Effector CD8-positive, alpha-beta T cell (primary cell): ENCODE measurements at regions not wholly inside any gene's neighbourhood (a gene's known extent, or its start where the extent isn't known, plus 50 kb on each side); places are given as distances from the start of the nearest gene placed in this dataset.
"Not testable (repeated sequence)": the region's sequence is repeated elsewhere in the genome, so short reads cannot be mapped to it uniquely, and the experiment has no call there.

Experiments used
- DNase-seq: peaks from one replicate; lab custom pipeline; 2025; lab: John Stamatoyannopoulos, UW

DNA sequence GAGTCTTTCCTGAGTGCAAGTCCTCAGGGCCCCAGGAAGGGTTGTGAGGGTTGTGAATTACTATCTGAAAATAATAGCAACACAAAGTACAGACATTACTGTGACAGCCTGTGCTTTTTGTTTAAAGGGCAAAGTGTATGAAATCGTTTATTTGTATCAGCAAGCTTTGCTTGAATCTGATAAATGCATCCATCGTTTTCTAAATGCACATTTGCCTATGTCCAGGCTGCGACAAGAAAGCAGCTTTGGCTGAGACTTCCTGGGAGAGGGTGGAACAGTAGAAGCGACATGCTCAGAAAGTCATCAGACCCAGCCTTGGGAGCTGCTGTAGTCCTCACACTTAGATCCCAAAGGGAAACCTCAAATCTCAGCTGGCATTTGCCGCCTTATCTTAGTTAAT lies 524.2 kb upstream of the SALL3 start:
- DNase-seq, result no peak

DNA sequence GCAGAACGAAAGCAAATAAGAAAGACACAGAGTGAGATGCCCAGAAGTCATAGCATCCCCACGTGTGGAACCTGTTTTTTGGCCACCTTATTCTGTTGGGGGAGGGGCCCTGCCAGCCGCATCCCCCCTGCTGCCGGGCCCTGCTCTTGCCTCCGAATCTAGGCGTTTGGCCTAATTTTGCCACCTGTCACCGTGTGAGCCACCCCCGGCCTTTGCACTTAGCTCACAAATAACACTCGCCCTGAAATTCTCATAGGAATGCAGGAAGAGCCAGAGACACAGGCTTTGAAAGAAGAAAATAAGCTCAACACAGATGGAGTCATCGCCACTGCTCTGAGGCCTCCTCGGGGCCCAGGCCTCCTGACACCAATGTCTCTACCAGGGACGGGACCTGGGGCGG lies 522.6 kb upstream of the SALL3 start:
- DNase-seq, result no peak

DNA sequence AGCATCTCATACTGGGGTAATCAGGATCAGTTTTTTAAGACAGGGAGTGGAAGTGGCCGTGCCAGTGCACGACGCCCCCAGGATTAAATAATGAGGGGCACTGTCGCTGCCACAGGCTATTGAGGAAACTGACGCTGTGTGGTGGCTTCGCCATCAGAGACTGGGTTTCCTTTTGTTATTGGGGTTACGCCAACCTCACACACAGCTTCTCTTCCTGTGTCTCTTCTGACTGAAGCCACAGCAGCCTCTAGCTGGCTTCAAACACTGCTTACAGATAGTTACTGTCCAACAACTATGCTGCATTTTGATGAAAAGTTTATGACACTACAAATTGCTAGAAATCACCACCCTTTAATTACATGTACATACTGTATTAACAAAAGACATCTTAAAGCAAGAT lies 521.9 kb upstream of the SALL3 start:
- no peak for DNase-seq

DNA sequence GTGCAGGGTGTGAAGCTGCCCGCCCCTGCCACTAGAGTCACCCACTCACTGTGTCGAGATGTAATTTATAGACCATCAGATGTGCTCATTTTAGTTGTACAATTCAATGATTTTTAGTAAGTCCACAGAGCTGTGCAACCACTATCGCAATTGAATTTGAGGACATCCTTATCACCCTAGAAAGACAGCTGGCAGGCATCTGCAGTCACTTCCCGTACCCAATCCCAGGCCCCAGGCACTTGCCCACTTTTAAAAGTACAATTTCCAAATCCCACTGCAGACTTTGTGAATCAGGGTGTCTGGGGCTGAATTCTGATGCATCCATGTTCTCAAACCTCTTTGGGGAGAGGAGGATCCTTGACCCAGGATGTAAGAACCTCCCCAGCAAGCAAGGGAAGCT lies 521.3 kb upstream of the SALL3 start:
- no peak for DNase-seq

DNA sequence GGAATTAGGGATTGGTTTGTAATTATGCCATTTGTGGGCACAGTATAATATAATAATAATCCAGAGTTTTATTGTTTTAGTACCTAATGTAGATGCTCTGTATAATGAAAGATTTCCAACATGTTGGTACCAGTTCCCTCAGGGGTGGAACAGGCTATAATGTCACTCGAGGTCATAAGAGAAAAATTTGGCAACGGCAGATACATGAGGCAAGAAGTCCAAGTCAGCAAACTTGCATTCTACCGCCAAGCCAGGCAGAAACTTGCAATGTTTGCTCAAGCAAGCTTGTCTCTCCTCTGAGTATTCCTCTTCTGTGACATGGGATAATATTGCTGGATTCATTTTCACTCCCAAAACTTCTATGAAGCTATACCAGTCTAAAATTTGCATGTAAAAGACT lies 520.0 kb upstream of the SALL3 start:
- DNase-seq, result no peak

DNA sequence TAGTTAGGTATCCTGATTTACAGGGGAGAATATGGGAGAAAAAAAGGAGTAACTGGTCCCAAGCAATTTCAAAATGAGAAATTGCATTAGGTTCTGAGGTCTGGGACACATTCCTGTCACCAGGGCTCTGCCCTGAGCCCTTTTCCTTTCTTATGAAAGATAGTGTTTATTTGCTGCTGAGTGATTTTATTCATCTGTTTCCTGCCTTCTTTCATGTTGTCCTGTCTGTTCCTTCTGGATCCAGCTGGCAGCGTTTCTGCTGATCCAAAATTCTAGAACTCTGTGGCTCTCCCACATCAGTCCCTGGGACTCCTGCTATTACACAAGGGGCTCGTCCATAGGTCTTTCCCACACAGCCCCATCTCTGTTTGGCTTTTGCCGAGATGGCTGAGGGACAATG lies 519.1 kb upstream of the SALL3 start:
- DNase-seq, result no peak

DNA sequence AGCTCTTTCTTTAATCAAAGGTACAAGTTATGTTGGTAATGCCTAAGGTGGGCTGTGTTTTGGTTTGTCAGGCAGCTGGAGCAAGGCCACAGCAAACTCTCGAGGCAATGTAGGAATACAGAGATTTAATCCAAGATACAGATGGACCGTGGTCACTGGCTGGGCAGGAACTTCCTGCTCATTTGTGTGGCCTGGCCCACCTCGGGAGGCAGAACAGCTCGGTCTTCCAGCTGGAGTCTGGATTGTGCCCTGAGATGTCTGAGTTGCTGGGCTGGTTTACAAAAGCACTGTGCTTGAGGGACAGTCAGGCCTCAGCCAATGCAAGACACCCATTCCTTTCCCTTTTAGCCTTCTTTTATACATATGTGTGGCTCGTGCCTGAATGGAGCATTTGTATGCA lies 506.1 kb upstream of the SALL3 start:
- no peak for DNase-seq

DNA sequence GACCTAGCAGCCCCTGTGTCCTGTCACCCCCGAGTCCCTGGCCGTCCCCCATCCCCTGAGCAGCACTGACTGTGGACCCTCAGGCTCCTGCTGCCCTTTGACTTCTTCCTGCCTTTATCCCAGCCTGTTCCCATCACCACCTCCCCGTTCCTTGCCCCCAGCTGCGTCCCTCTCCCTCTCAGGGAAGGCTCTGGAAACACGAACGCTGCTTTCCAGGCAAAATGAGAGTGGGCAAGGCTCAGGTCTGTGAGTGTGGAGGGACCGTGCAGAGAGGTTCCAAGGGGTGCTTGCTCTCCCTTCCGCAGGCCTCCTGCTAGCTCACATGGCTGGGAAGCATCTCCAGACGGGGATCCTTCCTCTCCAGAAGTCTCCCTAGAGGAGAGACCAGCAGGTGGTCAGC lies 501.8 kb upstream of the SALL3 start:
- DNase-seq, result no peak

DNA sequence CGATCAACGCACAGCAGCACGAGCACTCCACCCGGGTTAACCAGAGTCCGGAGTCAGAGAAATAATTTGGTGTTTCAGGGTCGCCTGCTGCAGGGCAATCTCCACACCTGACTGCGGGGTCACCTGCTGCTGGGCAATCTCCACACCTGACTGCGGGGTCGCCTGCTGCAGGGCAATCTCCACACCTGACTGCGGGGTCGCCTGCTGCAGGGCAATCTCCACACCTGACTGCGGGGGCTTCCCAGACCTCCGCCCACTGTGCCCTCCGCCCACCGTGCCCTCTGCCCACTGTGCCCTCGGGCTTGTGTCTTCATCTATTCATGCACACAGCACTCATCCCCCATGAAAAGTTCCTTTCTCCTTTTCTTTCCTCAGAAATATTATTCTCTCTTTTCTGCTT lies 500.2 kb upstream of the SALL3 start:
- no peak for DNase-seq

DNA sequence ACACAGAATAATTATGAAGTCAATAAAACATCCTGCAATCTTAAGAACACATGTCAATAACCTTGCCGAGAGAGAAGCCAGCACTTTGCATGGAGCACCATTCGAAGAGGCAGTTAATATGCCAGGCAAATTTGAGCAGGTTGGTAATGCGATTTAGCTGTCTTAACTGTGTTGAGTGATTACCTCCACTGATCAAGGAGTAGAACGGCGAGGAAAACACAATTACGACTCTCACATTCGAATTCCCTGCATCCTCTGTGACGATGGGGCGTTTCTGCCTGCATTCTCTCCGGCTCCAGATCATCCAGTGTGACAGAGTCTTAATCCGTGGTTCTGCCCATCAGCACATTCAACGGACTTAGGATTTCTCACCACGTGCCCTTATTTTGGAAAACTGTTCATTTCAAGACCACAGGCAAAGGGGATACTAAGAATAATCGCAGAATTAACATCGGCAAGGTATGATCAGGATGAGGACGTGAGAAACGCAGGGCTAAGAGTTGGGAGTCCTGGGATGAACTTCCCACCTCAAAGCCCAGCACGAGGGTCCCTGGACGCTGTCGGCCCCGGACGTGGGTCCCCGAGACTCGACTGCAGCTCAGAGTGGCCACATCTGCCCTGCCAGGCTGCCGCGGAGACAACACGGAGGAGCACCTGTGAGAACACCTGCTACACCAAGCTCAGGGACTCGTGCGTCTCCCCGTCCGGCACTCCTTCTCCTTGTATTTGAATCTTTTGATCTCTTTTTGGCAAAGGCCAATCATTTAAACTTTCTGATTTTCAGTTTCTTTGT lies 499.2 kb upstream of the SALL3 start:
- DNase-seq, result no peak

DNA sequence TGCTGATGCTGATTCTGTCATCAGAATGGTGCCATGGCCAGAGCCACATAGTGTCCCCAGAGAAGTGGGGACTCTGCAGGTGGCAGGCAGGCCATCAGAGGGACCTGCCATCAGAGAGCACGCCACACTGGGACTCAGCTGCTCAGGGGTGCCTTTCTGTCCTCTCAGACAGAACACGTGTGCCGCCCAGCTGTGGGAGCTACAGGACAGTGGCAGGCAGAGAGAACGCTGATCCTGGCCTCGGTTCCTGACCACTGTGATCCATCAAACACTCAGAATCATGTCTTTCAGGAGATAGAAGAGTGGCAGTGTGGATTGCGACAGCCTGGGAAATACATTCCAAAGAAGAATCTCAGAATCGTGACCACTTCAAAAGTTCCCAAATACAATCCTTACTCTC lies 497.2 kb upstream of the SALL3 start:
- DNase-seq, result no peak

DNA sequence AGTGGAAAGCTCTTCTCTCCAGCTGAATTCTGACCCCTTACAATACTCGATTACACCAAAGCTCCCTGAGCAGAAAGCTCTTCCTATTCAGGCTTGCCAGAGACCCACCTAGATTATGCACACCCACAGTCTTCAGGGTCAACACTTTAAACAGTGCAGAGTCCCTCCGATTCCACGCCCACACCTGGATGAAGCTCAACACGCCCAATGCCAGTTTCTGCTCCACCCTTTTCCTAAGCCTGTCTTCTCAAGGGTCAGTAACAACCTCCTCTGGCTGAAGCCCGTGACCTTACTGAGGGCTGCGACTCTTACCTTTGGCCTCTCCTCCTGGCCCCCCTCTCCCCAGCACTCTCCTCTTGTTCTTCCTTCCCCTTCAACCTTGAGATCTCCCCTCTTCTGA lies 492.0 kb upstream of the SALL3 start:
- no peak for DNase-seq

DNA sequence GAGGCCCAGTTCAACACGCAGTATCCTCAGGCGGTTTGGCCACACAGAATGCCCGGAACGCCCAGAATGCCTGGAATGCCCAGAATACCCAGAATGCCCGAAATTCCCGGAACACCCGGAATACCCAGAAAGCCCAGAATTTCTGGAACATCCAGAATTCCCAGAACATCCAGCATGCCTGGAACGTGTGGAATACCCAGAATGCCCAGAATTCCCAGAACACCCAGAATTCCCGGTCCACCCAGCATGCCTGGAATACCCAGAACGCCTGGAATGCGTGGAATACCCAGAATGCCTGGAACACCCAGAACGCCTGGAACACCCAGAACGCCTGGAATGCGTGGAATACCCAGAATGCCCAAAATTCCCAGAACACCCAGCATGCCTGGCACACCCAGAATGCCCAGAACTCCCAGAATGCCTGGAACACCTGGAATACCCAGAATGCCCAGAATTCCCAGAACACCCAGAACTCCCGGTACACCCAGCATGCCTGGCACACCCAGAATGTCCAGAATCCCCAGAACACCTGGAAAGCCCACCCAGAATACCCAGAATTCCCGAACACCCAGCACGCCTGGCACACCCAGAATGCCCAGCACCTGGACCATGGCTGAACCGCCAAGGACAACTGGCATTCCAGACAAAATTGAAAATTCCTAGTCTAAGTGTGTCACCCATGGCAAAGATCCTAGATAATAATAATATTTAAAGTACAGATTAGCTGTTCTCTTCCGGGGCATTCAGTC lies 487.4 kb upstream of the SALL3 start:
- DNase-seq, result no peak

DNA sequence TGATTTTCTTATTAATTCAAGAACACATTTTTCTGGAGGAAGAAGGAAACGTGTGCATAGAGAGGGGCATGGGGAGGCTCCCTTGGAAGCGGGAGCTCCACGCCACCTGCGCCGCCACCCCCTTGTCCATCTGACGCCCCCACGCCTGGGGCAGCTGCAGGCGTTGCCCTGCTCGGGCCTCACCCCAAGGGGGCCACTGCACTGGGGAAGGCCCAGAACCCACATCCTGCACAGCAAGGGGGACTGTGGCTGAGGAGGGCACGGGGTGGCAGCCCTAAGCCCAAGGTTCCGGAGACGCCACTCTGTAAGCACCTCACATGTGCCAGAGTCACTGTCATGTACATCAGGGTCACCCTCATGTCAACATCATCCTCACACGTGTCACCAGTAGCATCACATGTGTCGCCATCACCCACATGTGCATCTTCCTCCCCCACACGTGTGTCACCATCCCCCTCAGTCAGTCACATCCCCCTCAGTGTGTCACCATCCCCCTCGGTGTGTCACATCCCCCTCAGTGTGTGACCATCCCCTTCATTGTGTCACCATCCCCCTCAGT lies 486.7 kb upstream of the SALL3 start:
- no peak for DNase-seq

DNA sequence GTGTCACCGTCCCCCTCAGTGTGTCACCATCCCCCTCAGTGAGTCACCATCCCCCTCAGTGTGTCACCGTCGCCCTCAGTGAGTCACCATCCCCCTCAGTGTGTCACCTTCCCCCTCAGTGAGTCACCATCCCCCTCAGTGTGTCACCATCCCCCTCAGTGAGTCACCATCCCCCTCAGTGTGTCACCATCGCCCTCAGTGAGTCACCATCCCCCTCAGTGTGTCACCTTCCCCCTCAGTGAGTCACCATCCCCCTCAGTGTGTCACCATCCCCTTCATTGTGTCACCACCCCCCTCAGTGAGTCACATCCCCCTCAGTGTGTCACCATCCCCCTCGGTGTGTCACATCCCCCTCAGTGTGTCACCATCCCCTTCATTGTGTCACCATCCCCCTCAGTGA lies 486.1 kb upstream of the SALL3 start:
- not testable (repeated sequence) for DNase-seq

DNA sequence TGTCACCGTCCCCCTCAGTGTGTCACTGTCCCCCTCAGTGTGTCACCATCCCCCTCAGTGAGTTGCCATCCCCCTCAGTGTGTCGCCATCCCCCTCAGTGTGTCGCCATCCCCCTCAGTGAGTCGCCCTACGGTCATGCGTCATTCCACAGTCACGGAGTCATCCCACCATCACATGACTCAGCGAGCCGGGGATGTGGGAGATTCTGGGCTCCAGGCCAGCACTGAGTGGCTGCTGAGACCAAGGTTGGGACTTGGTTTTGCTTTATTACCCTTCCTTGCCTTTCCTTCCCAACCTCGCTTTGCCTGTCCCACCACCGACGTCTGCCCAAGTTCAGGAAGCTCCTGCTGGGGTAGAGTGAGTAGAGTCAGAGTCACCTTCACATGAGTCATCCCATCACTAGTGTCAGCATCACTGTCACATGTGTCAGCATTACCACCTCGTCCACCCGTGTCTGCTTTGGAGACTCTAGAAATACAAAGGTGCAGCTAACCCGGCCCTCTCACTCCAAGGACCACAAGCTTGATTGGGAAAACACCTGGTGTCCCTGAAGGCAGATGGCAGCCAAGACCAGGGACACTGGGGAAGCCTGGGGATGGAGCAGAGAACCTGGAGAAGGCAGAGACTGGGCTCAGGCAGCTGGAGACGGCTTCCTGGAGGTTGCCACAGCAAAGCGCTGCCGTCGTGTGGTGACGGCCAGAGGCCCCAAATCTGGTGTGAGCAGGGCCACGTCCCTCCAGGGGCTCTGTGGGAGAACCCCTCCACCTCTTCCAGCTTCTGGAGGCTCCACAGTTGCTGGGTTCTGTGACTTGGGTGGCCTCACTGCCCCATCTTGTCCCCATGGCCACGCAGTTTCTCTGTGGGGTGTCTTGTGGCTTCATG lies 485.2 kb upstream of the SALL3 start:
- no peak for DNase-seq

DNA sequence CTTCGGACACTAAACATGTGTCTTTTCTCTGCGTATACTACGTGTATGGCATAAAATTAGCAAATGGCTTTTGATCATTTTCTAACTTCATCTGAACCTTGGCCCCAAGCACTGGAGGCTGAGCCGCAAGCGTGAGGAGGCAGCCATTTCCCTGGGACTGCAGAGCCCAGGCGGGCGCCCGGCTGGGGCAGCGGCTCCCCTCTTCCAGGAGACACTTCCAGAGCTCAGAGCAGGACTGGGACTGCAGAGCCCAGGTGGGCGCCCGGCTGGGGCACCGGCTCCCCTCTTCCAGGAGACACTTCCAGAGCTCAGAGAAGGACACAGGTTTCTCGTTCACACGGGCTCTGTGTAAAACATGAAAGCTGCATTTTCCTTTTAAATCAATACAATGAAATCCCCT lies 484.1 kb upstream of the SALL3 start:
- DNase-seq, result no peak

DNA sequence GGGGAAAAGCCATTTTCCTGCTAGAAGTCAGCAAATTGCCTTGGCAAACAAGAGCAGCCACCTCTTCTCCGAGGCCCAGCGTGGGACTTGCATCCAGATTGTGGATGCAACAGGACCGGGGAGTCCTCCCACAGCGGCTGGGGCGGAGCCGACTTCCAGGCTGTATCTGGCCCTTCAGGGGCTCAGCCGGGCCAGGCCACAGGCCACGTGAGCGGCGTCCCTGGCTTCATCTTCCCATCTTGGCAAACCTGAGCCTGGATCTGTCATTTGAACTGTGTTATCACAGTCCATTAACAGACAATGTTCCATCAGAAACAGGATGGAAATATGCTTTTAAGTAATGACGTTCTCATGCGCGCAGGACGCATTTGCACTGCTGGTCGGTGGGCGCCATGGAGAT lies 483.5 kb upstream of the SALL3 start:
- DNase-seq, result no peak

DNA sequence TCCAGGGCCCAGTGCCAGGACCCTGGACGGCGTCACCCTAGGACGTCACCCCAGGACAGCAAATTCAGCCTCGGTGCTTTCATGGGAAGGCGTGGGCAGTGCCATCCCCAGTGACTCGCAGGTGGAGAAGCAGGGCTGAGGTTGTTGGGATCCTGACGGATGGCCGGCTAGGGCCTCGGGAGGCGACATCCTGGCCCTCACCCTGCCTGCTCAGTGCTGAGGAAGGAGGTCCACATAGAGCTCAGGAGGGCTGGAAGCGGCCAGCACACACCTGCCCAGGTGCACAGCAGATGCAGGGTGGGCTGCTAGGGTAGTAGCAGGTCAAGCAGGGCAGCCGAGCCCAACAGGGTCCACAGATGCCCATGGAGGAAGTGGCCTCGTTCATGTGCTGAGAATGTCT lies 482.0 kb upstream of the SALL3 start:
- DNase-seq, result no peak

DNA sequence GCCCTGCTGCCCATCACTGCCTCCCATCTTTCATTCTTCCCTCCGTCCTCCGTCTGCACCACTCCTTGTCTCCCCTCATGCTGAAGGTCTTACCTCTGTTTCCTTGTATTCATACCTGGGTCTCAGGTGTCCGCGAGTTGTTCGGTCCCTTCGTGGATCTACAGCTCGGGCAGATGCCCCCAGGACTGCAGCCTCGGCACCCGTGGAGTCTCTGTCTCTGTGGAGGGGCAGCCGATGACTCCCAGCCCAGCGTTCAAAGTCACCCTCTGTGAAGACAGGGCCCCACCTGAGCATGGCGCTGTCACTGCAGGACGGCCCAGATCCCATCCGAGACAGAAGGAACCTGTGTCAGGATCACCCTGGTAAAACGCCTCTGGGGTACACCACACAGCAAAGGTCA lies 480.0 kb upstream of the SALL3 start:
- DNase-seq, result no peak

DNA sequence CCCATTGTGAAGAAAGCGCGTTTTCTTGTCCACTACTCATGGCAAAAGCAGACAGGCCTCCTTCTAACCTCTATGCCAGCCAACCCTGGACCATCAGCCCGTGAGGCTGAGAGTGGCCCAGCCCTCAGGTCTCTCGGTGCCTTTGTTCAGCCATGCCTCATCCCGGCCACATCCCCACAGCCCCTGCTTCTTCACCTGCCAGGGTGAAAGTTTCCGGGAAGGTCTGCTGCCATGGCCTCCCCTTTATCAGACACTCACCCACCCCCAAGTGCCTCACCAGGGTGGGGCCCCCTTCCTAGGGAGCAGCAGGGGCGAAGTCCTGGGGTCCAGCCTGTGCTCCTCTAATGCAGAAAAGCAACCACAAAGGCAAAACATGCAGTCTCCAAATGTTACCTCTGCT lies 478.4 kb upstream of the SALL3 start:
- no peak for DNase-seq

DNA sequence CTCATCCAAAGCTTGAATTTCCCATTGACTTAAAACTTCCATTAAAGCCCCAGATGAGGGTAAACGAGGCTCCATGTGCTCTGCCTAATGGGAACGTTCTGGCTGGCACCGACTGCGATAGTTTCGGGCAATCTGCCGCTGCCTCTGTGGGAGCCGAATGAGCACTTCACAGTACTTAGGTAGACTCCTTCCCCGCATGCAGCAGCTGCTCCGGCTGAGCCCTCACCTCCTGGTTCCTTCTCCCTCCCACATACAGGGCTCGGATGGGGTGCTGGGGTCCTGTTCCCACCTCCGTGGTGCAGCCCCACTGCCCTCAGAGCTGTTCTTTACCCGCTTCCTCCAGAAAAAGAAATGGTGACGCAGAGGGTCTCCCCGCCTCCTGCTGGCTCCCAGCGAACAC lies 476.5 kb upstream of the SALL3 start:
- DNase-seq, result no peak
